ENCODE measurements at regions not wholly inside any gene's neighbourhood (a gene's known extent, or its start where the extent isn't known, plus 50 kb on each side); places are given as distances from the start of the nearest gene placed in this dataset.
"Not testable (repeated sequence)": the region's sequence is repeated elsewhere in the genome, so short reads cannot be mapped to it uniquely, and the experiment has no call there.

DNA sequence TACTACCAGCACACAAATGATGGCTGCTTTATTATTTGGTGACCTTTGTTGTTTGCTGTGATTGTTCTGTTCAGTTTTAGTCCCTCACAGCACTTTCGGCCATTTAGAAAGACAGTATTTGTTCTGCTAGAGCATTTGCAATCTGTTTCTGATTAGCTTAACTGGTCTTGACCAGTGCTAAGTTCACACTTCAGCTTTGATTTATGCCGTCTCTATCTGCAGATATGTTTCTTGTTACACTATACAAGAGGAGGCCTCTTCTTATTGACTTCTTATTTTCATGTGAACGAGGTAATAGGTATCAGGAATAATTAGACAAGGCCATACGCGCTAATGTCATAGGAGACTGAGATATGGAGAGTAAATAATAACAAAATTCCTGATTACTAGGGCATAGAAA is 253.0 kb upstream of the PLGLB2 start:
- FAIRE-seq; H3K4me1 ChIP-seq (ENCODE audit: control insufficient read depth, extremely low read depth, insufficient read depth, low read length); H3K36me3 ChIP-seq (ENCODE audit: control insufficient read depth in 2 of 2, extremely low read depth in 1 of 2, insufficient read depth in 2 of 2, low read length in 2 of 2); dilution Hi-C loops (cut with MboI; ENCODE audit: extremely low pct_ligation_motif_present, low sequenced_read_pairs); H3K9me3 ChIP-seq (ENCODE audit: control insufficient read depth, low read depth, low read length); H3K4me3 ChIP-seq (ENCODE audit: control insufficient read depth in 2 of 3, extremely low read depth in 1 of 3, insufficient read depth in 2 of 3, low read depth in 1 of 3, low read length in 3 of 3); H2AFZ ChIP-seq (ENCODE audit: control insufficient read depth, low read length); H4K20me1 ChIP-seq (ENCODE audit: control insufficient read depth, extremely low read depth, insufficient read depth, low read length); H3K9me1 ChIP-seq (ENCODE audit: control insufficient read depth, extremely low read depth, insufficient read depth, low read length); DNase-seq (ENCODE audit: low read depth, low spot score); H3K27ac ChIP-seq (ENCODE audit: control insufficient read depth, insufficient read depth, low read length); H3K9ac ChIP-seq (ENCODE audit: control insufficient read depth, extremely low read depth, insufficient read depth, low read length); H3K4me2 ChIP-seq (ENCODE audit: control insufficient read depth, extremely low read depth, insufficient read depth, low read depth, low read length); H3K27me3 ChIP-seq (ENCODE audit: control insufficient read depth, extremely low read depth, insufficient read depth, low read length): not testable (repeated sequence)
- H3K79me2 ChIP-seq (ENCODE audit: control insufficient read depth, insufficient read depth, low read length): peaks cover 45% of the 10 kb centered on the region

DNA sequence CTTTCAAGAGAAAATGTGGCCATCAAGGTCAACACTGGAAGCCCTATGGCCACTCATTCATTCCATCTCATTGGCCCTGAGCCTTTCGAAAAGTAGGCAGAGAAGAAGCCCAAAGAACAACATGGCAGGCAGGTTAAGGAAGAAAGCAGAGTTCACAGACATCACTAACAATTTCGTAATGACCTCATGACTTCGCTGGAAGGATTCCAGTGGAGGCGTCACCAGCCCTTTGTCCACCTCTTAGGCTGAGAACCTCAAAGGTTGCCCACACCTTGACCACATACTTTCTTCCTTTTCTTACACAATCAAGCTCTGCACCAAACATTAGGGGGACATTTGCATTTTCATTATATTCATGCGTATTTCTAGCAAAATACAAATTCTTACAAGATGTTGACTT is 252.4 kb upstream of the PLGLB2 start:
- H3K27me3 ChIP-seq (ENCODE audit: control insufficient read depth, extremely low read depth, insufficient read depth, low read length); H3K9me1 ChIP-seq (ENCODE audit: control insufficient read depth, extremely low read depth, insufficient read depth, low read length); FAIRE-seq; DNase-seq (ENCODE audit: low read depth, low spot score); dilution Hi-C loops (cut with MboI; ENCODE audit: extremely low pct_ligation_motif_present, low sequenced_read_pairs); H3K9ac ChIP-seq (ENCODE audit: control insufficient read depth, extremely low read depth, insufficient read depth, low read length); H3K36me3 ChIP-seq (ENCODE audit: control insufficient read depth in 2 of 2, extremely low read depth in 1 of 2, insufficient read depth in 2 of 2, low read length in 2 of 2); H3K4me2 ChIP-seq (ENCODE audit: control insufficient read depth, extremely low read depth, insufficient read depth, low read depth, low read length); H3K4me3 ChIP-seq (ENCODE audit: control insufficient read depth in 2 of 3, extremely low read depth in 1 of 3, insufficient read depth in 2 of 3, low read depth in 1 of 3, low read length in 3 of 3); H2AFZ ChIP-seq (ENCODE audit: control insufficient read depth, low read length); H3K4me1 ChIP-seq (ENCODE audit: control insufficient read depth, extremely low read depth, insufficient read depth, low read length); H3K27ac ChIP-seq (ENCODE audit: control insufficient read depth, insufficient read depth, low read length); H4K20me1 ChIP-seq (ENCODE audit: control insufficient read depth, extremely low read depth, insufficient read depth, low read length); H3K9me3 ChIP-seq (ENCODE audit: control insufficient read depth, low read depth, low read length): not testable (repeated sequence)
- H3K79me2 ChIP-seq (ENCODE audit: control insufficient read depth, insufficient read depth, low read length): peaks cover 47% of the 10 kb centered on the region

DNA sequence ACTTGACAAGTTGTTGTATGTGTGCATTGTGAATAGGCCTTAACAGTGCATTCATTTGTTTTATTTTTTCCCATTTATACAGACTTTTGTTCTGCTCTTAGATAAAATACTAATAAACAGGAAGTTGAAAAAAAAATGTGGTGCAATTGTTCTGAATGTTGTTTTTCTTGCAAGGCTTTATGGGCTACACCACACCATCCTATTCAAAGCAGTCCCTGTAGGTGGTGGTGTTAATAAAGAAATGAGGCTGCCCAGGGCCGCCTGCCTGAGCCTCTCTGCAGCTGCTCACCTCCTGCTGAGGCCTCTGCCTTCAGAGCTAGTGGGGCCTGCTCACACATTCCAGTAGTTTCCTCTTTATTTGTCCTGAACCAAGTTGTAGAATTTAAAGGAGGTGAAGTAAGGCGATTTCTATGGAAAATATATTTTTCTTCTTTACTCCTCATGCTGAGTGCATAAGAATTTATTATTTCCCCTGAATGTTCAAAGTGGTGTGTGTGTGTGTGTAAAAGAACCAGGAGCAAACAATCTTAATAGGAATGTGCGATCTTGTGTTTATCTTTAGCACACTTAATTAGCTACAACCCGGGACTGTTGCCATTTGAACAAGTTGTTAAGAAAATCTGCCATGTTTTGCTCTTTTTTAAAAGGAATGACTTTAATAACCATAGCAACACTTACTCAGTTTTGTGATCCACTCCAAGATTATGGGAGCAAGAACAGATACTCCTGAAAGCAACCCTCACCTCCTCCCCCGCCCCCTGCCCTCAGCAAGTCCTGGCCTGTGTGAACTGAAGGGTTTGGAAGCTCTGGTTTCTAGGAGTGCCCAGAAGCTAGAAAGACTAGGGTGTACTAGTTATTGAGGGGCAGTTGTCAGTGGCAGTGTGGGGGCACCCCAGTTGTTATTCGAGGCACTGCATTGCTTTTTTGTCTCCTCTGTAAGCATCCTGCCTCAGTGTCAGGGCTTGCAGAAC is 251.6 kb upstream of the PLGLB2 start:
- dilution Hi-C loops (cut with MboI; ENCODE audit: extremely low pct_ligation_motif_present, low sequenced_read_pairs); H3K27me3 ChIP-seq (ENCODE audit: control insufficient read depth, extremely low read depth, insufficient read depth, low read length); H3K36me3 ChIP-seq (ENCODE audit: control insufficient read depth in 2 of 2, extremely low read depth in 1 of 2, insufficient read depth in 2 of 2, low read length in 2 of 2); H3K27ac ChIP-seq (ENCODE audit: control insufficient read depth, insufficient read depth, low read length); H4K20me1 ChIP-seq (ENCODE audit: control insufficient read depth, extremely low read depth, insufficient read depth, low read length); H3K9me1 ChIP-seq (ENCODE audit: control insufficient read depth, extremely low read depth, insufficient read depth, low read length); H2AFZ ChIP-seq (ENCODE audit: control insufficient read depth, low read length); H3K9ac ChIP-seq (ENCODE audit: control insufficient read depth, extremely low read depth, insufficient read depth, low read length); H3K9me3 ChIP-seq (ENCODE audit: control insufficient read depth, low read depth, low read length); H3K4me3 ChIP-seq (ENCODE audit: control insufficient read depth in 2 of 3, extremely low read depth in 1 of 3, insufficient read depth in 2 of 3, low read depth in 1 of 3, low read length in 3 of 3); DNase-seq (ENCODE audit: low read depth, low spot score); H3K4me1 ChIP-seq (ENCODE audit: control insufficient read depth, extremely low read depth, insufficient read depth, low read length); H3K4me2 ChIP-seq (ENCODE audit: control insufficient read depth, extremely low read depth, insufficient read depth, low read depth, low read length): not testable (repeated sequence)
- H3K79me2 ChIP-seq (ENCODE audit: control insufficient read depth, insufficient read depth, low read length): peaks cover 48% of the 10 kb centered on the region
- FAIRE-seq: peak; percentile 32

DNA sequence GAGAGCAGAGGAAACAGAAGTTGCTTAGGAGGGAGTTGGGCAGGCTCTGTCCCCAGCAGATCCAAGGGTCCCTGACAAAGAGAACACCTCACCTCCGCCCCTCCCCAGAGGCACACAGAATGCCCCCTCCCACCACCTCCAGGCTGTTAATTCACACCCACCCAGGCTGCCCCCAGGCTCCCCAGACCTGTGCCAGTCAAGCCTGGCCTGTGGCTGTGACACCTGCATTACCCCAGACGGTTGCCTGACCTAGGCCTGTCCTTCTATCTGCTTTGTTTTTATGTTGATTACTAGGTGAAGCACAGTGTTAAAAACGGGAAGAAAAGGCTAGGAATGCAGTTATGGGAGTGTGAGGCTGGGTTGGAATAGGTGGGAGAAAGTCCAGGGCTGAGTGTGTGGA is 250.8 kb upstream of the PLGLB2 start:
- H3K9me3 ChIP-seq (ENCODE audit: control insufficient read depth, low read depth, low read length); FAIRE-seq; H2AFZ ChIP-seq (ENCODE audit: control insufficient read depth, low read length); H3K36me3 ChIP-seq (ENCODE audit: control insufficient read depth in 2 of 2, extremely low read depth in 1 of 2, insufficient read depth in 2 of 2, low read length in 2 of 2); H3K27ac ChIP-seq (ENCODE audit: control insufficient read depth, insufficient read depth, low read length); dilution Hi-C loops (cut with MboI; ENCODE audit: extremely low pct_ligation_motif_present, low sequenced_read_pairs); H3K4me3 ChIP-seq (ENCODE audit: control insufficient read depth in 2 of 3, extremely low read depth in 1 of 3, insufficient read depth in 2 of 3, low read depth in 1 of 3, low read length in 3 of 3); DNase-seq (ENCODE audit: low read depth, low spot score); H4K20me1 ChIP-seq (ENCODE audit: control insufficient read depth, extremely low read depth, insufficient read depth, low read length); H3K4me2 ChIP-seq (ENCODE audit: control insufficient read depth, extremely low read depth, insufficient read depth, low read depth, low read length); H3K9ac ChIP-seq (ENCODE audit: control insufficient read depth, extremely low read depth, insufficient read depth, low read length); H3K4me1 ChIP-seq (ENCODE audit: control insufficient read depth, extremely low read depth, insufficient read depth, low read length); H3K27me3 ChIP-seq (ENCODE audit: control insufficient read depth, extremely low read depth, insufficient read depth, low read length); H3K9me1 ChIP-seq (ENCODE audit: control insufficient read depth, extremely low read depth, insufficient read depth, low read length): not testable (repeated sequence)
- peaks cover 43% of the 10 kb centered on the region for H3K79me2 ChIP-seq (ENCODE audit: control insufficient read depth, insufficient read depth, low read length)

DNA sequence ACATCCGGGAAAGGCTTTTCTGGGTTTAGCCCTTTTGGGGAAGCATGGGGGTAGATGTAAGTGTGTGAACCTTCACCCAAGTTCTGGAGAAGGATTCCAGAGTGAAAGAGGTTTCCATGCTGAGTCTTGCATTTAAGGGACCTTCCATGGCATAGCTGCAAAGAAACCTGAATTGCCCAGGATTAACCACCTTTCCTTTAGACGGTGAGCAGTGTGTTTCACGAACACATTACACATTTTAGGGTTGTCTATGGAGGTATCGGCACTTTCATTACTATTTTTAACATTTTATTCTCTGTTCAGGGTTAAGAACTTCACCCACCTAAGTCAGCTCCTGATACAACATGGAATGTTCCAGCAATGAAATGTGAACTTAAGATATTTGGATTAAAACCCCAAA is 250.2 kb upstream of the PLGLB2 start:
- H4K20me1 ChIP-seq (ENCODE audit: control insufficient read depth, extremely low read depth, insufficient read depth, low read length); H3K27me3 ChIP-seq (ENCODE audit: control insufficient read depth, extremely low read depth, insufficient read depth, low read length); dilution Hi-C loops (cut with MboI; ENCODE audit: extremely low pct_ligation_motif_present, low sequenced_read_pairs); H3K9me3 ChIP-seq (ENCODE audit: control insufficient read depth, low read depth, low read length); FAIRE-seq; H3K4me3 ChIP-seq (ENCODE audit: control insufficient read depth in 2 of 3, extremely low read depth in 1 of 3, insufficient read depth in 2 of 3, low read depth in 1 of 3, low read length in 3 of 3); H3K4me2 ChIP-seq (ENCODE audit: control insufficient read depth, extremely low read depth, insufficient read depth, low read depth, low read length); H3K9me1 ChIP-seq (ENCODE audit: control insufficient read depth, extremely low read depth, insufficient read depth, low read length); H3K4me1 ChIP-seq (ENCODE audit: control insufficient read depth, extremely low read depth, insufficient read depth, low read length); H2AFZ ChIP-seq (ENCODE audit: control insufficient read depth, low read length); H3K9ac ChIP-seq (ENCODE audit: control insufficient read depth, extremely low read depth, insufficient read depth, low read length); H3K27ac ChIP-seq (ENCODE audit: control insufficient read depth, insufficient read depth, low read length); DNase-seq (ENCODE audit: low read depth, low spot score); H3K36me3 ChIP-seq (ENCODE audit: control insufficient read depth in 2 of 2, extremely low read depth in 1 of 2, insufficient read depth in 2 of 2, low read length in 2 of 2): not testable (repeated sequence)
- peaks cover 40% of the 10 kb centered on the region for H3K79me2 ChIP-seq (ENCODE audit: control insufficient read depth, insufficient read depth, low read length)
